GM12878 (cell line): ENCODE measurements at regions not wholly inside any gene's neighbourhood (a gene's known extent, or its start where the extent isn't known, plus 50 kb on each side); places are given as distances from the start of the nearest gene placed in this dataset.

Source experiments
- ATAC-seq: fragments of 200-7000 bp; cut with Tn5 transposase; 3 replicates; pipeline ENCODE4 v1.9.1; 2020; ENCODE audit warnings: mild to moderate bottlenecking, moderate library complexity
- BruUV-seq: library from RNA; stranded (reverse); fragments of 400-500 nt; replicated peaks from 2 replicates; lab custom pipeline; 2021; lab: Mats Ljungman, UMichigan
- CTCF ChIA-PET: fragments of 300-600 bp; sonication (Branson Sonifier 250); formaldehyde crosslinking; extraction: SDS; loops from one replicate; lab custom pipeline; 2021; ENCODE audit warnings: inconsistent platforms; lab: Yijun Ruan, JAX
- POLR2A ChIA-PET: fragments of 350-600 bp; formaldehyde crosslinking; extraction: SDS; loops from one replicate; lab custom pipeline; 2021; ENCODE audit warnings: inconsistent platforms; lab: Charles Lee
- RAD21 ChIA-PET: fragments of 300-600 bp; sonication (Branson Sonifier 250); formaldehyde crosslinking; loops from one replicate; lab custom pipeline; 2023; ENCODE audit warnings: antibody characterized with exemption; ENCODE audit not compliant: unreplicated experiment; lab: Charles Lee
- SMC1A ChIA-PET: fragments of 300-600 bp; sonication (Branson Sonifier 250); formaldehyde crosslinking; loops from one replicate; lab custom pipeline; 2023; ENCODE audit not compliant: unreplicated experiment, uncharacterized antibody; lab: Charles Lee
- DNase-seq: peaks from one replicate; pipeline ENCODE4 v3.0.0-alpha.2; 2011; ENCODE audit warnings: low read depth, low spot score
- FAIRE-seq: peaks from 3 replicates; lab custom pipeline; 2011; peaks lifted over from hg19 to GRCh38; lab: Jason Lieb, UNC
- H2AFZ ChIP-seq: 2 replicates; pipeline ENCODE4 v1.6.0; 2011; ENCODE audit warnings: low read depth, low read length, control low read depth; ENCODE audit not compliant: control insufficient read depth
- H3K27ac ChIP-seq: 2 replicates; pipeline ENCODE4 v1.5.1; 2011; ENCODE audit warnings: control low read depth; ENCODE audit not compliant: control insufficient read depth, insufficient read depth
- H3K27me3 ChIP-seq, 2 experiments: replicated peaks in 1 of 2; 2 replicates each; pipeline versions ENCODE4 v1.6.0 to v1.6.1; 2011; ENCODE audit warnings: low read length in 1 of 2; ENCODE audit not compliant: control insufficient read depth in 2 of 2, insufficient read depth in 2 of 2
- H3K36me3 ChIP-seq, 2 experiments: 2 replicates each; pipeline ENCODE4 v1.5.1; 2011; ENCODE audit warnings: low read length in 1 of 2; ENCODE audit not compliant: control insufficient read depth in 2 of 2, insufficient read depth in 2 of 2
- H3K4me1 ChIP-seq: 2 replicates; pipeline ENCODE4 v1.6.1; 2011; ENCODE audit warnings: mild to moderate bottlenecking, low read length, moderate library complexity, mixed read lengths; ENCODE audit not compliant: control insufficient read depth, insufficient read depth
- H3K4me2 ChIP-seq: 2 replicates; pipeline ENCODE4 v1.6.0; 2011; ENCODE audit warnings: control low read depth; ENCODE audit not compliant: control insufficient read depth, insufficient read depth
- H3K4me3 ChIP-seq: fragments of 200-600 bp; sonication (generic); 2 replicates; pipeline ENCODE4 v1.5.1; 2016
- H3K79me2 ChIP-seq: 2 replicates; pipeline ENCODE4 v1.6.0; 2011; ENCODE audit warnings: low read length; ENCODE audit not compliant: control insufficient read depth, insufficient read depth
- H3K9ac ChIP-seq: 2 replicates; pipeline ENCODE4 v1.8.0; 2011; ENCODE audit warnings: low read length, control low read depth, mixed read lengths; ENCODE audit not compliant: control insufficient read depth, insufficient read depth
- H3K9me3 ChIP-seq: replicated peaks from 3 replicates; pipeline ENCODE4 v1.5.1; 2011; ENCODE audit warnings: mild to moderate bottlenecking, low read length; ENCODE audit not compliant: control insufficient read depth, insufficient read depth
- H4K20me1 ChIP-seq: 2 replicates; pipeline ENCODE4 v1.6.0; 2011; ENCODE audit not compliant: control insufficient read depth, insufficient read depth
- ETV6 ChIP-seq, 2 experiments: fragments of 450-650 bp in 1 of 2; IDR thresholded peaks in 1 of 2; conservative IDR thresholded peaks in 1 of 2; 2 replicates each; pipeline ENCODE4 v1.6.1; 2014; ENCODE audit warnings: antibody characterized with exemption in 1 of 2, borderline replicate concordance in 1 of 2, low read depth in 1 of 2, mild to moderate bottlenecking in 1 of 2, moderate library complexity in 1 of 2
- HDAC6 ChIP-seq: fragments of 200-600 bp; sonication (generic); IDR thresholded peaks from one replicate; pipeline ENCODE4 v1.8.0; 2017; ENCODE audit warnings: antibody characterized with exemption; ENCODE audit not compliant: unreplicated experiment
- MLLT1 ChIP-seq: fragments of 450-650 bp; IDR thresholded peaks from 2 replicates; pipeline ENCODE4 v1.6.1; 2016; ENCODE audit warnings: mild to moderate bottlenecking
- MTA2 ChIP-seq: fragments of 450-650 bp; IDR thresholded peaks from 2 replicates; pipeline ENCODE4 v1.6.1; 2016; ENCODE audit warnings: low read depth, mild to moderate bottlenecking, moderate library complexity
- PAX5 ChIP-seq: IDR thresholded peaks from 2 replicates; pipeline ENCODE4 v1.6.1; 2011; ENCODE audit warnings: low read depth, low read length, borderline replicate concordance
- ZNF207 ChIP-seq: fragments of 450-650 bp; IDR thresholded peaks from 2 replicates; pipeline ENCODE4 v1.6.1; 2014; ENCODE audit warnings: antibody characterized with exemption, mild to moderate bottlenecking, borderline replicate concordance
- ZNF217 ChIP-seq: fragments of 450-650 bp; IDR thresholded peaks from 2 replicates; pipeline ENCODE4 v1.6.1; 2017; ENCODE audit warnings: antibody characterized with exemption, mild to moderate bottlenecking
- ZZZ3 ChIP-seq: IDR thresholded peaks from 2 replicates; pipeline ENCODE4 v1.6.1; 2011; ENCODE audit warnings: low read depth; ENCODE audit not compliant: control insufficient read depth, insufficient read length
- WGBS: methylation state at CpG from one replicate; pipeline ENCODE4 v1.1.6; 2016; ENCODE audit warnings: low lambda C conversion rate; ENCODE audit not compliant: insufficient replicate concordance, insufficient coverage; ENCODE audit errors: missing lambda C conversion rate; 5-methylcytosine and 5-hydroxymethylcytosine counted together
- in situ Hi-C: fragments of 300-500 bp; cut with MboI; formaldehyde crosslinking; loops from 9 replicates; pipeline ENCODE4 v1.14.3; 2018; ENCODE audit warnings: mixed read lengths
- intact Hi-C: fragments of 100-400 bp; cut with micrococcal nuclease; formaldehyde crosslinking; loops from one replicate; pipeline ENCODE4 v1.14.2; 2022; ENCODE audit not compliant: unreplicated experiment

GRCh38 chr12:107287436-107288413, 194.4 kb upstream of the CRY1 start:
- Histone ChIP-seq H2AFZ (no peak overlapping the region), H4K20me1 (no peaks in the 10 kb centered on the region), H3K9me3 (no peaks in the 10 kb centered on the region), H3K4me1 (no peaks in the 10 kb centered on the region)
- ChIA-PET RAD21 (no interaction called here), CTCF (no interaction called here)
- WGBS: 15% methylated on average over 11 of the region's 11 CpGs
- FAIRE-seq: no peak
- TF ChIP-seq ZNF217: no peak
- TF ChIP-seq PAX5: no peak
- TF ChIP-seq MTA2: no peak
- TF ChIP-seq ETV6 (conservative IDR thresholded peaks at IDR 0.05 in 1 of 2, IDR thresholded peaks at IDR 0.05 in 1 of 2; ENCODE audit: borderline replicate concordance in 1 of 2, low read depth in 1 of 2): no peak
- TF ChIP-seq MLLT1: no peak
- no peak for TF ChIP-seq ZNF207
- no peak for TF ChIP-seq ZZZ3
- TF ChIP-seq HDAC6: no peak
- TF ChIP-seq, all 136 proteins: peak for 0
- Histone ChIP-seq H3K4me3 (no peak overlapping the region), H3K4me2 (no peak overlapping the region), H3K36me3 (no peaks in the 10 kb centered on the region), H3K27ac (no peak overlapping the region), H3K9ac (no peak overlapping the region), H3K79me2 (no peaks in the 10 kb centered on the region), H3K27me3 (no peaks in the 10 kb centered on the region; a peak in 1 of 4 replicates)
- in situ Hi-C loops: no loop called here
- POLR2A ChIA-PET: interaction anchor here (0.6 kb wide), 1 partner anchor 79 kb away, joined by 3 read pairs; no protein-coding TSS in a partner anchor
- no peak for DNase-seq
- BruUV-seq: no TSS peak
- ATAC-seq: no peak
- intact Hi-C loops: no loop called here
- SMC1A ChIA-PET: no interaction called here
